HUES6 (cell line): ENCODE measurements at regions not wholly inside any gene's neighbourhood (a gene's known extent, or its start where the extent isn't known, plus 50 kb on each side); places are given as distances from the start of the nearest gene placed in this dataset.
A peak's percentile ranks its signal among the peaks of the same experiment; 100 is the strongest.

Experiments
- H3K27ac ChIP-seq: 2 replicates; pipeline ENCODE4 v1.7.0; 2013; ENCODE audit warnings: low read depth, mild to moderate bottlenecking, low read length, inconsistent platforms
- H3K27me3 ChIP-seq: 2 replicates; pipeline ENCODE4 v1.6.1; 2013; ENCODE audit warnings: low read length; ENCODE audit not compliant: control insufficient read depth, insufficient read depth
- H3K36me3 ChIP-seq: 2 replicates; pipeline ENCODE4 v1.6.1; 2013; ENCODE audit warnings: low read length; ENCODE audit not compliant: control insufficient read depth, insufficient read depth
- H3K4me1 ChIP-seq: 2 replicates; pipeline ENCODE4 v1.6.1; 2013; ENCODE audit warnings: low read length; ENCODE audit not compliant: control insufficient read depth, insufficient read depth
- H3K4me3 ChIP-seq: 2 replicates; pipeline ENCODE4 v1.5.1; 2013; ENCODE audit warnings: low read depth, low read length
- H3K9ac ChIP-seq: one replicate; pipeline ENCODE4 v1.6.1; 2013; ENCODE audit warnings: mild to moderate bottlenecking, low read length
- H3K9me3 ChIP-seq: 2 replicates; pipeline ENCODE4 v1.6.1; 2013; ENCODE audit warnings: low read depth, low read length; ENCODE audit not compliant: control insufficient read depth, insufficient read depth

DNA sequence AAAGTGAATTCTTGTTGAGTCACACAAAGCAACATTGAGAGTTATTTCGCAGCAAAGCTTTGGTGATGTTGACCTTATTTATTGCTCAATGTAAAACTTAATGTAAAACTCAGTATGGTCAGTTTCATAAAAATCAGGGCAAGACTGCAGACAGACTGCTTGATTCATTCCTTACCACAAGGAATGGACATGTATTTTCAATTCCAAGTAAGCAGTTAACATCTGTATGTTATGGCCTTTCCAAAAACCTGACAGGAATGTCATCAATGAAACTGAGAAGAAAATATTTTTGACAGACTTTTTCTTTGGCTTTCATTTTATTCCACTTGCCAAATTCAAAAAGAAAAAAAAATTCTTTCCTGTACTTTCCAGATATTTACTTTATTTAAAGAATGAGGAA lies 488.3 kb downstream of the ANKRD50 start:
- Histone ChIP-seq H3K36me3 (no peaks in the 10 kb centered on the region), H3K9ac (no peak overlapping the region), H3K4me3 (no peak overlapping the region), H3K27me3 (no peaks in the 10 kb centered on the region), H3K4me1 (no peaks in the 10 kb centered on the region), H3K27ac (no peak overlapping the region), H3K9me3 (no peaks in the 10 kb centered on the region)

DNA sequence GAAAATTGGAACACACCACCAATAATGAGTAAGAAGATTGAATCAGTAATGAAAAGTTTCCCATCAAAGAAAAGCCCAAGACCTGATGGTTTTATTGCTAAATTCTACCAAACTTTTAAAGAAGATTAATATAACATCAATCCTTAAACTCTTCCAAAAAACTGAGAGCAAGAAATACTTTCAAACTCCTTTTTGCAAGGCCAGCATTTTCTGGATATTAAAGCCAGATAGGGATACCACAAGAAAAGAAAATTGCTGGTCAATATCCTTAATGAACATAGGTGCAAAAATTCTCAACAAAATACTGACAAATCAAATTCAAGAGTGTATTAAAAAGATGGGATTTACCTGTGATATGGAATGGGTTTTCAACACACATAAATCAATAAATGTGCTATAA lies 484.6 kb downstream of the ANKRD50 start:
- Histone ChIP-seq H3K4me1 (no peaks in the 10 kb centered on the region), H3K9ac (no peak overlapping the region), H3K27ac (no peak overlapping the region), H3K4me3 (no peak overlapping the region), H3K27me3 (no peaks in the 10 kb centered on the region), H3K36me3 (no peaks in the 10 kb centered on the region), H3K9me3 (no peaks in the 10 kb centered on the region)

DNA sequence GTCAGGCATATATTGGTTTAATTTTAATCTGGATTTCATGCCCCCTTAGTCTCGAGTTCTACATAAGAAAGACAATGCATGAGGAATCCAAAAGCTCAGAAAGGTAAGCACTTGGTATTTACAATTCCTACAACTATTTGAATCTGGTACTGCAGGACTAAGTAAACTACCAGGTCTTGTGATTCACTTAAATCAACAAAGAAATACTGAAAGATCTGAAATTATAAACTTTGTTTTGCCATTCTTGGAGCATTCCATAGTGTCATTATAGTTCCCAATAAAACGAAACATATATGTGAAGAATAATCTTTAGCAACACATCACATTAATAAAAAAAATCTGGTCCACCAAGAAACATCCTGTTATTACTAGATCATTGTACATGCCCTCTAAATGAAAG lies 482.3 kb downstream of the ANKRD50 start:
- H3K27ac ChIP-seq, result no peak overlapping the region
- H3K36me3 ChIP-seq, result no peaks in the 10 kb centered on the region
- no peaks in the 10 kb centered on the region for H3K4me1 ChIP-seq
- no peak overlapping the region for H3K4me3 ChIP-seq
- no peaks in the 10 kb centered on the region for H3K9me3 ChIP-seq
- no peak overlapping the region for H3K9ac ChIP-seq
- H3K27me3 ChIP-seq, result no peaks in the 10 kb centered on the region

DNA sequence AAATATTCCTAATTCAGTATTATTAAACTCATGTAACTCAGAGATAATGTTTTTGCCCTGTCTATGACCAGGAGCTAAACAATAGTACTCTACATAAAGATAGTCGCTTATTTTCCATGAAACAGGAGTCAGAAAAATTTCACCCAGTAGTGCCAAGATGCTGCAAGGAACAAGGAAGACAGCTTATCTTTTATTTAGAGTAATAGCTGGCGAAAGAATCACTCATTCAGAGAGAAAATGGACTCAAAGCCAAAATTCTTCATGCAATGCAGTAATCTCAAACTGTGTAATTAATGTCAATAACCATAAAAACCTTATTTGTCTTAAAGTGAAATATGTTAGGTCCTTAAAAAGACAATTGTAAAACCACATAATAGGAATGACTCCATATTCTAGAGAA lies 477.8 kb downstream of the ANKRD50 start:
- no peaks in the 10 kb centered on the region for H3K9me3 ChIP-seq
- H3K27me3 ChIP-seq, result no peaks in the 10 kb centered on the region
- H3K36me3 ChIP-seq, result no peaks in the 10 kb centered on the region
- no peaks in the 10 kb centered on the region for H3K4me1 ChIP-seq
- no peak overlapping the region for H3K9ac ChIP-seq
- H3K4me3 ChIP-seq, result no peak overlapping the region
- no peak overlapping the region for H3K27ac ChIP-seq

DNA sequence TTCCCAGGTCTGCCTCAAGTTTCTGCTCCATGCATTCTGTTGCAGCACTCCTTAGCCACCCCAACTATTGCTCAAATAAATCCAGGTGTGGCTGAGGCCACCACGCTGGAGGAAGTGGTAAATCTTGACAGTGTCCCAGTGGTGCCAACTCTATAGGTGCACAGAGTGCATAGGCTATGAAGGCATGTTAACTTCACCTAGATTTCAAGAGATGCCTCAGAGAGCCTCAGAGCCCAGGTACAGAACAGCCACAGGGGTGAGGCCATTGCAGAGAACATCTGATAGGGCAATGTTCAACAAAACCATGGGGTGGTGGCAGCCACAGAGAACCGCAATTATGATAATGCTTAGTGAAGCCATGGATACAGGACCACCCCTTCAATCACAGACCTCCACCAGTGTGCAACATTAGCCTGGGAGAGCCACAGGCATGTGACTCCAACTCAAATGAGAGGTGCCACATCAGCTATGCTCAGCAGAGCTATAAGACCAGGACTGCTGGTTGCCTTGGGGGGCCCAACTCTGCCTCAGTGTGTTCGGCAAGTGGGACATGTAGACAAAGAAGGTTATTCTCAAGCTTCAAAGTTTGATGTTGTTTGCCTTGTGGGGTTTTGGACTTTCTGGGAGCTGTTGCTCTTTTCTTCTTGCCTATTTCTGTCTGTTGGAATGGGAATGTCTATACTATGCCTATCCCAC lies 468.7 kb downstream of the ANKRD50 start:
- Histone ChIP-seq H3K27ac (no peak overlapping the region), H3K27me3 (no peaks in the 10 kb centered on the region), H3K9ac (no peak overlapping the region), H3K9me3 (no peaks in the 10 kb centered on the region), H3K36me3 (no peaks in the 10 kb centered on the region), H3K4me1 (no peaks in the 10 kb centered on the region), H3K4me3 (no peak overlapping the region)

DNA sequence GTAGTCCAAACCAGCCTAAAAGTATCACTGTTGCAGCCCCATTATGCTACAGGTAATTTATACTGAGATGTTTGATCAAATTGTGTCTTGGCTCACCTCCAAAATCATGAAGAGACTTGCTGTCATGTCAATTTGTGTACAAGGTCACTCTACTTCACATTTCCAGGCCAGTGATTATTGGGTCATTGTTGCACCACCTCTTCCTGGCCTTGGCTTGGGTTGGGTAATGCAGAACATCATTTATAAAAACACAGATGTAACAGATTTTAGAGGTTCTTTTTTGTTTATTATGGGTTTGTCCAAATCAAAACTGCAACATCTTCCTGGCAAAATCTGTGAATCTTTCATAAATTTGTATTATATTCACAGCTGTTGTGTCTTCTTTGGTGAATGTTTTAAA lies 459.5 kb downstream of the ANKRD50 start:
- no peak overlapping the region for H3K27ac ChIP-seq
- H3K4me1 ChIP-seq, result no peaks in the 10 kb centered on the region
- no peak overlapping the region for H3K9ac ChIP-seq
- H3K9me3 ChIP-seq, result no peaks in the 10 kb centered on the region
- H3K4me3 ChIP-seq, result no peak overlapping the region
- H3K36me3 ChIP-seq, result no peaks in the 10 kb centered on the region
- no peaks in the 10 kb centered on the region for H3K27me3 ChIP-seq

DNA sequence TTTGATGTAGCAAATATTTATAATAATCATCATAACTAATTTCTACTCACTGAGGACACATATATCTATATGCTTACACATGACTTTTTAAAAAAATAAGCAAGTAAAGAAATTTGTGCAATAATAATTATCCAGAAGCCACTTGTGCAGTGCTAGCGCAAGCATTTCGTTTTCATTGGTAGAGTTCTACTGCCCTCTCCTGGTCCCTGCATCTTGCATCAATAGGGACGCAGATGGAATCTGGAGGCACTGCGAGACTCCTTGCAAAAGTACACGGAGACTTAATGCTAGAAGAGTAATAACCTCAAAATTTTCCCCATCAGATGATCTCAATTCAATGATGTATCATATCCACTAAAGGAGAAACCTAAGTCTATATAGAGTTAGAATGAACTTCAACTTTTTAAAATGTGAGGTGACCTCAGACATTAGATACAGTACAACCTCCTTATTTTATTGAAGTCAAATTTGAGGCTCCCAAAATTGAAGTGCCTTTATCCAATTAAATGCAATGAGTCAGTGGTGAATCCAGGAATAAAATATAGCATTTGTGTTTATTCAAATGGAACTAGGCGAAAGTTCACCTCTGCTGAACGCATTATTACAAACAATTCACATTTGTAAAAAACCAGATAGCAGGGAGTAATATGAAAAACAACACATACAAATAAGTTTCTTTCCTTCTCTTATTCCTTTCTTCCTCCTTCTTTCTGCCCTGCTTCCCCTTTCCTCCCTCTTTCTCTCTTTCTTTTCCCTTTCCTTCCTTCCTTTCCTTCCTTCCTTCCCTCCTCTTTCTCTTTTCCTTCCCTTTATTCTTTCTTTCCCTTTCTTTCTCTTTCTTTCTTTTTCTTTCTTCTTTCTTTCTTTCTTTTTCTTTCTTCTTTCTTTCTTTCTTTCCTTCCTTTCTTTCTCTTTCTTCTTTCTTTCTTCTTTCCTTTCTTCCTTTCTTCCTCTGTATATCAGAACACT lies 450.0 kb downstream of the ANKRD50 start:
- no peak overlapping the region for H3K27ac ChIP-seq
- H3K9ac ChIP-seq, result no peak overlapping the region
- H3K36me3 ChIP-seq, result no peaks in the 10 kb centered on the region
- H3K27me3 ChIP-seq, result no peaks in the 10 kb centered on the region
- no peak overlapping the region for H3K4me3 ChIP-seq
- H3K9me3 ChIP-seq, result no peaks in the 10 kb centered on the region
- H3K4me1 ChIP-seq, result no peaks in the 10 kb centered on the region

DNA sequence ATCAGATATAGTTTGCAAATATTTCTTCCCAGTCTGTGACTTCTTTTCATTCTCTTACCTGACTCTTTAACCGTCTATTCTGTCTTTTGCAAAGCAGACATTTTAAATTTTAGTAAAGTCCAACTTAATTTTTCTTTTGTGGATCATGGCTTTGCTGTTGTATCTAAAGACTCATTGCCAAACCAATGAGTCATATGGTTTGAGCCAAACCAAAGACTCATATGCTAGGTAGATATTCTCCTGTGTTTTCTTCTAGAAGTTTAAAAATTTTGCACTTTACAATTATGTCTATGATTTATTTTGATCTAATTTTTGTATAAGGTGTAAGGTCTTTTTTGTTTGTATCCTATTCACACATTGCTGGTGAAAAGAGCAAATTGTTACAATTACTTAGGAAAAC lies 446.8 kb downstream of the ANKRD50 start:
- Histone ChIP-seq H3K4me1 (no peaks in the 10 kb centered on the region), H3K36me3 (no peaks in the 10 kb centered on the region), H3K9me3 (no peaks in the 10 kb centered on the region), H3K9ac (no peak overlapping the region), H3K27me3 (no peaks in the 10 kb centered on the region), H3K27ac (no peak overlapping the region), H3K4me3 (no peak overlapping the region)

DNA sequence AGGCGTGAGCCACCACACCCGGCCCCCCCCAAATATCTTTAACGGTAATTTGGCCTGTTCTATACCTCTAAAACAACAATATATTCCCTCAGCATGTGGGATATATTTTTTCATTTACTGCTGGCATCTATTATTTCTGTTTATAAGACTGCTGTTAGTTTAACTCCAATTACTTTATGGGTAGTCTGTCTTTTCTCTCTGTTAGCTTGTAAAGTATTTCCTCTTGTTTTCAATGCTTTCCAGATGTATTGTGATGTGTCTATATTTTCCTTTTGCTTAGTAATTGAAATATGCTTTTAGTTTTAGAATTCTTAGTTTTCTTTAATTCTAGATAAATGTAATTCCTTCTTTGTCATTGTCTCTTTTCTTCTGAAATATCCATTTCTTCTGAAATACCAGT lies 445.8 kb downstream of the ANKRD50 start:
- no peak overlapping the region for H3K9ac ChIP-seq
- H3K27ac ChIP-seq, result no peak overlapping the region
- H3K9me3 ChIP-seq, result no peaks in the 10 kb centered on the region
- H3K4me3 ChIP-seq, result no peak overlapping the region
- H3K36me3 ChIP-seq, result no peaks in the 10 kb centered on the region
- H3K27me3 ChIP-seq, result no peaks in the 10 kb centered on the region
- no peaks in the 10 kb centered on the region for H3K4me1 ChIP-seq

DNA sequence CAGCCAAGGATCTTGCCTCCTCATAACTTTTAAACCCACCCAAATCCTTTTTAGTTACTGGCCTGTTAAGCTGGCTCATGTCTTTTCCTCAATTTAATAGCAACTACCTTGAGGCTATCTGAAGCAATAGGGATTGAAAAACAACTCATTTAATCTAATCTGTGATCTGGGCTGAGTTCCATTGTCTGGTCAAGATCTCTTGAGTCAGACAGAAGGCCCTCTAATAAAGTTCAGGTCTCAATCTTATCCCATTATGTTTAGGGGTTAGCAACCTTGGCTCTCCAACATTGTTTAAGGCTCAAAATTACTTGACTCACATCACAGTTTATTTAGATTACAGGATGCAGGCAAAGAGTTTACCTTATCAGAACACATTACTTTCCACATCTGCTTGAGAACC lies 436.1 kb downstream of the ANKRD50 start:
- H3K27ac ChIP-seq, result no peak overlapping the region; the same call in 1 of the 2 replicates
- H3K9me3 ChIP-seq, result no peaks in the 10 kb centered on the region
- no peak overlapping the region for H3K4me3 ChIP-seq
- H3K4me1 ChIP-seq, result no peaks in the 10 kb centered on the region; the same call in 1 of the 2 replicates
- H3K9ac ChIP-seq, result no peak overlapping the region
- H3K36me3 ChIP-seq, result no peaks in the 10 kb centered on the region
- H3K27me3 ChIP-seq, result no peaks in the 10 kb centered on the region

DNA sequence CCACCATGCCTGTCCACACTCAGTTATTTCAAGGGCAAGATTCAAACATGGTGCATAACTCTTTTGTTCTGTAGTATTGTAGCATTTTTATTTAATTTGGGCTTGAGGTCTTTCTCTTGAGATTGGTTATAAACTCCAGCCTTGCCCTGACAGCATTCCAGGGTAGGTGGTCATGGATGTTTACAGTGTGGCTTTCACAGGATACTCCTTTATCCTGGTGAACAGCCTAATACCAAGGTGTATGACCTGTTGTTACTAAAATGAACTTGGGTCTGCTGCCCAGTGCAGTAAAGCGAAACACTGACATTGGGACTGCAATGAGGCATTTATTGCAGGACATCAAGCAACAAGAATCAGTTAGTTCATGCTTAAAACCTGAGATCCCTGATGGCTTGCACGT lies 434.8 kb downstream of the ANKRD50 start:
- peak overlapping the region; percentile 50 for H3K9ac ChIP-seq
- peaks cover 4% of the 10 kb centered on the region; the same call in 1 of the 2 replicates for H3K4me1 ChIP-seq
- no peaks in the 10 kb centered on the region for H3K36me3 ChIP-seq
- H3K9me3 ChIP-seq, result no peaks in the 10 kb centered on the region
- no peak overlapping the region for H3K4me3 ChIP-seq
- no peaks in the 10 kb centered on the region for H3K27me3 ChIP-seq
- peak overlapping the region; percentile 81; the same call in 1 of the 2 replicates for H3K27ac ChIP-seq
